ENCODE measurements at regions not wholly inside any gene's neighbourhood (a gene's known extent, or its start where the extent isn't known, plus 50 kb on each side); places are given as distances from the start of the nearest gene placed in this dataset.
"Not testable (repeated sequence)": the region's sequence is repeated elsewhere in the genome, so short reads cannot be mapped to it uniquely, and the experiment has no call there.

- Histone ChIP-seq H3K9me3 (no peaks in the 10 kb centered on the region), H3K4me1 (no peaks in the 10 kb centered on the region), H3K36me3 (no peaks in the 10 kb centered on the region), H3K27ac (no peak overlapping the region), H3K27me3 (no peaks in the 10 kb centered on the region), H3K4me3 (no peak overlapping the region)
- in situ Hi-C loops (cut with MboI; ENCODE audit: low pct_ligation_motif_present in 1 of 4, low pct_unique_long_range_greater_than_20kb in 1 of 4, low sequenced_read_pairs in 3 of 4), result no loop called here
- DNase-seq, result no peak
- TF ChIP-seq POLR2A (IDR thresholded peaks at IDR 0.05), result no peak
- TF ChIP-seq CTCF (IDR thresholded peaks at IDR 0.05), result no peak
- TF ChIP-seq EP300 (IDR thresholded peaks at IDR 0.05; ENCODE audit: low read depth), result no peak
- no peak for TF ChIP-seq POLR2AphosphoS5 (IDR thresholded peaks at IDR 0.05)
- 79% methylated on average over 4 of the region's 4 CpGs; no CpG with 5 or more reads in 1 of the 2 donors for WGBS, 2 donors (ENCODE audit: low coverage in 1 of 2)
- intact Hi-C loops (cut with DNase I; ENCODE audit: low total_unique reads), result no loop called here
Observed at GRCh38 chr4:124980276-124980752, 267.8 kb upstream of the ANKRD50 start.

- H3K36me3 ChIP-seq; H3K9me3 ChIP-seq; H3K27ac ChIP-seq; DNase-seq; in situ Hi-C loops (cut with MboI; ENCODE audit: low pct_ligation_motif_present in 1 of 4, low pct_unique_long_range_greater_than_20kb in 1 of 4, low sequenced_read_pairs in 3 of 4); H3K4me1 ChIP-seq; intact Hi-C loops (cut with DNase I; ENCODE audit: low total_unique reads); H3K27me3 ChIP-seq; H3K4me3 ChIP-seq: not testable (repeated sequence)
- WGBS, 2 donors (ENCODE audit: low coverage in 1 of 2), result 25 to 26% methylated on average over 1 of the region's 1 CpG
Observed at GRCh38 chr4:124978536-124978935, 266.0 kb upstream of the ANKRD50 start.

GRCh38 chr4:124977045-124977444, 264.5 kb upstream of the ANKRD50 start:
- H3K9me3 ChIP-seq, result no peaks in the 10 kb centered on the region
- intact Hi-C loops (cut with DNase I; ENCODE audit: low total_unique reads) (no loop called here), in situ Hi-C loops (cut with MboI; ENCODE audit: low pct_ligation_motif_present in 1 of 4, low pct_unique_long_range_greater_than_20kb in 1 of 4, low sequenced_read_pairs in 3 of 4) (no loop called here)
- DNase-seq, result no peak
- H3K27ac ChIP-seq, result no peak overlapping the region
- TF ChIP-seq CTCF (IDR thresholded peaks at IDR 0.05), result no peak
- TF ChIP-seq POLR2AphosphoS5 (IDR thresholded peaks at IDR 0.05), result no peak
- no peak for TF ChIP-seq POLR2A (IDR thresholded peaks at IDR 0.05)
- TF ChIP-seq EP300 (IDR thresholded peaks at IDR 0.05; ENCODE audit: low read depth), result no peak
- H3K36me3 ChIP-seq, result no peaks in the 10 kb centered on the region
- no peaks in the 10 kb centered on the region for H3K27me3 ChIP-seq
- H3K4me1 ChIP-seq, result no peaks in the 10 kb centered on the region
- H3K4me3 ChIP-seq, result no peak overlapping the region

- Histone ChIP-seq H3K9me3 (no peaks in the 10 kb centered on the region), H3K4me3 (no peak overlapping the region), H3K4me1 (no peaks in the 10 kb centered on the region), H3K36me3 (no peaks in the 10 kb centered on the region), H3K27ac (no peak overlapping the region), H3K27me3 (no peaks in the 10 kb centered on the region)
- intact Hi-C loops (cut with DNase I; ENCODE audit: low total_unique reads), result no loop called here
- no peak for DNase-seq
- 85 to 87% methylated on average over 1 of the region's 1 CpG for whole genome bisulfite sequencing, 2 donors (ENCODE audit: low coverage in 1 of 2)
- TF ChIP-seq POLR2AphosphoS5 (IDR thresholded peaks at IDR 0.05) (no peak), EP300 (IDR thresholded peaks at IDR 0.05; ENCODE audit: low read depth) (no peak), CTCF (IDR thresholded peaks at IDR 0.05) (no peak), POLR2A (IDR thresholded peaks at IDR 0.05) (no peak)
- in situ Hi-C loops (cut with MboI; ENCODE audit: low pct_ligation_motif_present in 1 of 4, low pct_unique_long_range_greater_than_20kb in 1 of 4, low sequenced_read_pairs in 3 of 4), result no loop called here
Observed at GRCh38 chr4:124974152-124974551, 261.6 kb upstream of the ANKRD50 start.

GRCh38 chr4:124973716-124974115, 261.2 kb upstream of the ANKRD50 start:
- 71 to 95% methylated on average over 1 of the region's 1 CpG for WGBS, 2 donors (ENCODE audit: low coverage in 1 of 2)
- Histone ChIP-seq H3K27me3 (no peaks in the 10 kb centered on the region), H3K27ac (no peak overlapping the region), H3K36me3 (no peaks in the 10 kb centered on the region), H3K4me1 (no peaks in the 10 kb centered on the region), H3K9me3 (no peaks in the 10 kb centered on the region), H3K4me3 (no peak overlapping the region)
- in situ Hi-C loops (cut with MboI; ENCODE audit: low pct_ligation_motif_present in 1 of 4, low pct_unique_long_range_greater_than_20kb in 1 of 4, low sequenced_read_pairs in 3 of 4) (no loop called here), intact Hi-C loops (cut with DNase I; ENCODE audit: low total_unique reads) (no loop called here)
- no peak for TF ChIP-seq POLR2A (IDR thresholded peaks at IDR 0.05)
- TF ChIP-seq POLR2AphosphoS5 (IDR thresholded peaks at IDR 0.05), result no peak
- no peak for TF ChIP-seq EP300 (IDR thresholded peaks at IDR 0.05; ENCODE audit: low read depth)
- DNase-seq, result no peak

Measured in transverse colon (tissue), 4 donors.